ENCODE measurements at regions not wholly inside any gene's neighbourhood (a gene's known extent, or its start where the extent isn't known, plus 50 kb on each side); places are given as distances from the start of the nearest gene placed in this dataset.

DNA sequence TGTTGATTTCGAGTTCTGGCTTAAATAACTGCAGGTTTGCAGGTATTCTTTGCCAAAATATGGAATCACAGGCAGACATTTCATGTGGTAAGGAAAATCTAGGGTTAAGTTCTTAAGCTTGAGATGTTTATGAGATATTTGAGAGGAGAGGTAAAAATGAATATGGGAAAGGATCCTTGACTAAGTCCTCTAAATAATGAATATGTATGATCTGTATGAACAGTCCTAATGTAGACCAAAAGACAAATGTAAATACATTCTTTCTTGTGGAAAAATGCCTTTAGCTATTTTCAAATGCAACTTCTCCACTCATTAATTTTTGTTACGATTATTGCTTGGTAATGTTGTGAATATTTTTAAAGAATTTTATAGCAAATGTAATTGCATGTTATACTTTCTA is 1632.6 kb downstream of the SUCLG1 start:
- ATAC-seq (no peak), DNase-seq (no peak)
- Mint-ChIP-seq H3K9me3 (peaks cover 2% of the 10 kb centered on the region), H3K27me3 (no peaks in the 10 kb centered on the region), H3K4me3 (no peak overlapping the region), H3K4me1 (ENCODE audit: low read depth) (no peaks in the 10 kb centered on the region), H3K27ac (no peak overlapping the region), H3K36me3 (ENCODE audit: low read depth) (no peaks in the 10 kb centered on the region)
- TF ChIP-seq, protein P1, sequence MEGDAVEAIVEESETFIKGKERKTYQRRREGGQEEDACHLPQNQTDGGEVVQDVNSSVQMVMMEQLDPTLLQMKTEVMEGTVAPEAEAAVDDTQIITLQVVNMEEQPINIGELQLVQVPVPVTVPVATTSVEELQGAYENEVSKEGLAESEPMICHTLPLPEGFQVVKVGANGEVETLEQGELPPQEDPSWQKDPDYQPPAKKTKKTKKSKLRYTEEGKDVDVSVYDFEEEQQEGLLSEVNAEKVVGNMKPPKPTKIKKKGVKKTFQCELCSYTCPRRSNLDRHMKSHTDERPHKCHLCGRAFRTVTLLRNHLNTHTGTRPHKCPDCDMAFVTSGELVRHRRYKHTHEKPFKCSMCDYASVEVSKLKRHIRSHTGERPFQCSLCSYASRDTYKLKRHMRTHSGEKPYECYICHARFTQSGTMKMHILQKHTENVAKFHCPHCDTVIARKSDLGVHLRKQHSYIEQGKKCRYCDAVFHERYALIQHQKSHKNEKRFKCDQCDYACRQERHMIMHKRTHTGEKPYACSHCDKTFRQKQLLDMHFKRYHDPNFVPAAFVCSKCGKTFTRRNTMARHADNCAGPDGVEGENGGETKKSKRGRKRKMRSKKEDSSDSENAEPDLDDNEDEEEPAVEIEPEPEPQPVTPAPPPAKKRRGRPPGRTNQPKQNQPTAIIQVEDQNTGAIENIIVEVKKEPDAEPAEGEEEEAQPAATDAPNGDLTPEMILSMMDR (IDR thresholded peaks at IDR 0.05) = no peak
- CTCF ChIA-PET = no interaction called here
- intact Hi-C loops (cut with micrococcal nuclease) = no loop called here
- POLR2A ChIA-PET = no interaction called here

DNA sequence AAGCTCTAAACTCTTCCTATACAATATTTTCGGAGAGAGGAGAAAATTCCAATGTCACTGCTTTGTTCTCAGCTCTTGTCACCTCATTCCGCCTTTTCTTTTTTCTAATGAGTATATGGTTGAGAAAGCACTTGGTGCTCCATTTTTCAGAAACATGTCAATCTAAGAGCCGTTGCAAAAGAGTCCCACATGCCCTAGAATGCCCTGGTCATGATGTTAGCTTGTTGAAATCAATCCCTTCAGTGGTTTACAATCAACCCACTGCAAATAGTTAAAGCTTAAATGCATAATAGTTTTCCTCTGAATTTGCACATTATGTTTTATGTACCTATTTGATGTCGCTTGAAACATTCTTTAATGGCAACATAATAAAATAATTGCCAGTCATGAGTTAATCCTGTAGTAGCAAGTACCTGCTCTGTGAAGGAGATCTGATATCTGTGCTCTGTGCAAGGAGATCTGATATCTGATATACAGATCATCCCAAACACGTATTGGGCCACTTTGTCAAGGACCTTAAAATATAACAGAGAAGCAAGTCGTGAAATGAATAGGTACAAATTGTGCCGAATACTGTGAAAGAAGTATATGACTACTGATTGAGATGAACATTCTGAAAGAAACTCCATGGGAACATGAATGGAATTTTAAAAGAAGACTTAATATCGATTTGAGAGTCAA is 1633.5 kb downstream of the SUCLG1 start:
- Mint-ChIP-seq H3K4me3 (no peak overlapping the region), H3K9me3 (peaks cover 2% of the 10 kb centered on the region), H3K27me3 (no peaks in the 10 kb centered on the region), H3K27ac (no peak overlapping the region), H3K4me1 (ENCODE audit: low read depth) (no peaks in the 10 kb centered on the region), H3K36me3 (ENCODE audit: low read depth) (no peaks in the 10 kb centered on the region)
- TF ChIP-seq, protein P1 (IDR thresholded peaks at IDR 0.05) = no peak
- intact Hi-C loops (cut with micrococcal nuclease) = no loop called here
- ATAC-seq (no peak), DNase-seq (no peak)
- ChIA-PET CTCF (no interaction called here), POLR2A (no interaction called here)

DNA sequence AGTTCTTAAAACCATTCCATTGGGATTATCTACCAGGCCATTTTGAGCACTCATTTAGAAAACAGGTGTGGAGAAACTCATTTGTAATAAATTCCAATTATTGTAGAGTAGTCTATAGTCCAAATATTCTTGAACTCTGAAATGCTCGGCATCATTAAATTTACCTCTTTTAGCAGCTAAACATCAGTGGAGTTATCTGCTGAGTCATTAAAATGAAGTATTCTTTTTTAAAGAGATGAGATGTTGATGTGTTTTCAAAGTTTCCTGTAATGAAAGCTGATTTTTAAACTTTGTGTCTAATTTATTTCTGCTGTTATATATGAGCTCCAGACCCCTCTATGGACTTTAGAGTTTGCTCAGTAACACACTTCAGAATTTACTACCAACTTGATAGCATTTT is 1635.2 kb downstream of the SUCLG1 start:
- ATAC-seq (no peak), DNase-seq (no peak)
- H3K4me3 Mint-ChIP-seq = no peak overlapping the region
- H3K27me3 Mint-ChIP-seq = no peaks in the 10 kb centered on the region
- H3K9me3 Mint-ChIP-seq = peaks cover 2% of the 10 kb centered on the region
- no peaks in the 10 kb centered on the region for H3K4me1 Mint-ChIP-seq (ENCODE audit: low read depth)
- H3K36me3 Mint-ChIP-seq (ENCODE audit: low read depth) = no peaks in the 10 kb centered on the region
- POLR2A ChIA-PET = no interaction called here
- TF ChIP-seq, protein P1 (IDR thresholded peaks at IDR 0.05) = no peak
- CTCF ChIA-PET = no interaction called here
- intact Hi-C loops (cut with micrococcal nuclease) = no loop called here
- no peak overlapping the region for H3K27ac Mint-ChIP-seq

DNA sequence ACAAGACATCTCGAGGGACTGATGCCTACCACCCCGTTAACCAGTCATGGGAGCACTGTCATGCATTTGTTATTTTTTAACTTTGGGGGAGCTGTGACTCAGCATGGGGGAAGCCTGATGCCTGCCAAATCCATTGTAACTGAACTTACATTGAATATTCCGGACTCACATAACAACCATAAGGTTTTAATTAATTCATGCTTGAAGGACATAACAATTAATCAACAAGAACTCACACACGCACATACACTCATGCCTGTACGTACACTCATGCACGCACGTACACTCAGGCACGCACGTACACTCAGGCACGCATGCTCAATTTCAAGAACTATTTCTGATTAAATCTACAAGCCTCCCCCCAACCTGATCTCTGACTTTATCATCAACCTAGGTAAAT is 1639.1 kb downstream of the SUCLG1 start:
- Mint-ChIP-seq H3K4me3 (no peak overlapping the region), H3K4me1 (ENCODE audit: low read depth) (no peaks in the 10 kb centered on the region), H3K27ac (no peak overlapping the region), H3K36me3 (ENCODE audit: low read depth) (no peaks in the 10 kb centered on the region), H3K27me3 (no peaks in the 10 kb centered on the region), H3K9me3 (no peaks in the 10 kb centered on the region)
- ChIA-PET POLR2A (no interaction called here), CTCF (no interaction called here)
- intact Hi-C loops (cut with micrococcal nuclease) = no loop called here
- ATAC-seq (no peak), DNase-seq (no peak)
- TF ChIP-seq, protein P1 (IDR thresholded peaks at IDR 0.05) = no peak

DNA sequence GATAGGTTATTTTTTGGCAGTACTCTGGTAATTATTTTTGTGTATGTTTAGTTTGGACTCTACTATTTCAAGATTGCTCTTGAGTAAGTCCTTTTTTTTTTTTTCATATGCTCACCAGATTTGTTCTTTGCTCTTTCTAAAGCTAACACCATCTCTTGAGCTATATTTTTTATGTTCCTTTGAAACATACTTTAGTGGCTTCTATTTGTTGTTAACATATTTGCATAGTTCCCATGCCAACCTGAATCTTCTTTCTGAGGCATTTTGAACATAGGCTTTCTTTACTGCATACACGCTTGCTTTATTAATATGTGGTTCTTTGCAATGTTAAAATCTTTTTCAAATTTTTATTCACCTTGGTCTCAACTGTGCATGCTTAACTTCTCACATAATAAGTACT is 1644.9 kb downstream of the SUCLG1 start:
- ATAC-seq (no peak), DNase-seq (no peak)
- POLR2A ChIA-PET = no interaction called here
- Mint-ChIP-seq H3K27ac (no peak overlapping the region), H3K36me3 (ENCODE audit: low read depth) (no peaks in the 10 kb centered on the region), H3K27me3 (no peaks in the 10 kb centered on the region), H3K9me3 (peaks cover 4% of the 10 kb centered on the region), H3K4me1 (ENCODE audit: low read depth) (no peaks in the 10 kb centered on the region), H3K4me3 (no peak overlapping the region)
- CTCF ChIA-PET = no interaction called here
- intact Hi-C loops (cut with micrococcal nuclease) = no loop called here
- TF ChIP-seq, protein P1 (IDR thresholded peaks at IDR 0.05) = no peak

Data from activated CD8-positive, alpha-beta T cell treated with anti-CD3 and anti-CD28 coated beads for 36 hours (primary cell).